Dermis microvascular lymphatic vessel endothelial cell (primary cell): ENCODE measurements at regions not wholly inside any gene's neighbourhood (a gene's known extent, or its start where the extent isn't known, plus 50 kb on each side); places are given as distances from the start of the nearest gene placed in this dataset.

Experiments used
- DNase-seq, 2 donors: peaks; one replicate each; pipeline versions ENCODE4 v3.0.0 to v3.0.0-alpha.2; 2010; ENCODE audit warnings: low read depth in 2 of 2

DNA sequence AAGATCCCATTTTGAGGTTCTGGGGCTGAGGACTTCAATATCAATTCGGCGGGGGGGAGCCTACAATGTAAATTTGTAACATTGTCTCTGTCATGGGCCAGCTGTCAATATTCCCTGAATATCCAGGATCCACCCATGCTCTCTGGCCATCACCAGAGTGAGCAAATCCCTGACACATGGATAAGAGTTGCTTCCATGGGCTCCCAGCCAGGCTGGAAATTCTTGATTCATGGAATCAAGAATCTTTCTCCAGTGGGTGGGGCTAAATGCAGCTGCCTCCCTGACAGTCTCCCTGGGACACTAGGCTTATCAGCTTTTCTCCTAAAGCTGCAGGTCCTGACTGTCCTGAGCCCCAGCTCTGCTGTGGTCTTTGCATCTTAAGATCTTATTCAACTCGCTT is 86.9 kb upstream of the IGLL5 start:
- no peak for DNase-seq

DNA sequence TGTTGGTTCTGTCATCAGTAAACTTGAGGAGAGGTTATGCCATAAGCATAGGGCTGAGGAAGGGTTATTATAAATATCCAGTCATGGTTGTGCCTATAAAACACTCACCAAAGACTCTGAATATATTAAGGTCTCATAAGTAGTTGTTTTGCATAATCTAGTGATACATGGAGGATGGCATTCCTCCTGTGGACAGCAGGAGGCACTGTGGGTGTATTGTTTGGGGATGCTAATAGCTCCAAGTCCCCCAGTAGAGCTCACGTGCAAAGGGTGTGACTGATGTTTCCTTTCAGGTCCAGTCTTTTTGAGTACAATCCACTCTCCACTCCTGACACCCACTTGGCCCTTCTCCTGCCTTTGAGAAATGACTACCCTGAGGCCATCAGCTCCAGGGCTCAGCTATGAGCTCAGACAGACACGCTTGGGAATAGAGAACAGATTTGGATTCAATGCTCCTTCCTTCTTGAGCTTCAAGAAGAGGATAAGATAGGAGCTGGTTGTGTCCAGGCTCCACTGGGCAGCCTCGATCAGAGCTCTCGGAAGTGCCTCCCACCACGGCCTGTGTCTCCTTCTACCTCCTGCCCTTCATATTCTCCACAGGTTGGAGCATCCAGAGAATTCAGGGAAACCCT is 85.2 kb upstream of the IGLL5 start:
- DNase-seq: no peak

DNA sequence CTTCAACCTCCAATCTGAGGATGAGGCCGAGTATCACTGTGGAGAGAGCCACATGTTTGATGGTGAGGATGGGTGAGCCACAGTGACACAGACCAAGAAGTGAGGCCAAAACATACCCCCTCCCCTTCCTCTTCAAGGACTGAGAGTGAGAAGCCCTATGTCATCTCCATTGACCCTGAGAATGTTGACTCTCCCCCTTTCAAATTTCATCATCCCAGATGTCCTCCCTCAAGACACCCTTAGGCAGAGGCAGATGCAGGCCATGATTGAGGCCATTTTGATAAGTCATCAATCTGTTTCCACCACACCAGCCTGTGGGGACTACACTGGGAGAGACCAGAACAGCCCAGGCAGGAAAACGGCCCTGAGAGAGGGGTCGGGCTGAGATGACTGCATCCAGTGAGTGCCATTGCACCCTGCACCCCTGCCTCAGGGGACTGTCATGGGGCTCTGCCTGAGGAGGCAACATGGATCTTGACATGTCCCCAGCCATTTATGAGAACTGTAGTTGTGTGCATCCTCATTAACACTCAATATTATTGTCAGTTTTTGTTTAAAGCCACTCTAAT is 84.2 kb upstream of the IGLL5 start:
- DNase-seq: no peak

DNA sequence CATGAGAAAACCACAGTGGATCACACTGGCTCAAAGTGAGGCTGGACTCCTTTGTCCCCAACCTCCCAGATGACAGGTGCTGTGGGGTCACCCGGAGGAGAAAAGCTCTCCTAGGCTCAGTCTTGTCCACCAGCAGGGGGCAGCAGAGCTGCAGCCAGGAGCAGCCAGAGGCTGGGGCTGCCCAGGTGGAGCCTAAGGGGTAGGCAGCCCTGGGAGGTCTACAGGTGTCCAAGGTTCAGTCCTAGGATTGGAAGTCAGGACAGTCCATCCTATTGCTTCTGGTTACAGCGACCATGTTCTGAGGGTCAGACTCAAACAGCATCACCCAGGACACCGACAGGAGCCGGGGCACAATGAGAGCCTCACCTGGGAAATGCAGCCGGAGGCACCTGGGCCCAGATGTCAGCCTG is 77.6 kb upstream of the IGLL5 start:
- DNase-seq: peak in 1 of 2 donors; percentile 54

DNA sequence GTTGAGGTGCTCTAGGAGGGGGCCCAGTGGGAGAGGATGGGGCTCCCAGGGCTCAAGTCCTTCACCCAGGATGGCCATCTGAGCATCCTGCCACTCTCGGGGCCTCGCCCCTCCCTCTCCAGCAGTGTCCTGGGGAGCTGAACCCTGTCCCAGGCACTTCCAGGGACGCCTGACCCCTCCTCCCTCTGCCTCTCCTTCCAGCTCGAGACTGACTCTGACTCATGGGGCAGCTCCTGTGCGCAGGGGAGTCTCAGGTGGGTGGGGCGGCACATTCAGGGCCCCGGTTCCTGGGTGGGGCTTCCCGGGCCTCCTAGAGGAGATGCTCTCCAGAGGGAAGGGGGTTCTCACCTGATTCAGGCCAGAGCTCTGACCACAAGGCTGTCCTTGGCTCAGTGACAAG is 77.1 kb upstream of the IGLL5 start:
- DNase-seq: no peak

DNA sequence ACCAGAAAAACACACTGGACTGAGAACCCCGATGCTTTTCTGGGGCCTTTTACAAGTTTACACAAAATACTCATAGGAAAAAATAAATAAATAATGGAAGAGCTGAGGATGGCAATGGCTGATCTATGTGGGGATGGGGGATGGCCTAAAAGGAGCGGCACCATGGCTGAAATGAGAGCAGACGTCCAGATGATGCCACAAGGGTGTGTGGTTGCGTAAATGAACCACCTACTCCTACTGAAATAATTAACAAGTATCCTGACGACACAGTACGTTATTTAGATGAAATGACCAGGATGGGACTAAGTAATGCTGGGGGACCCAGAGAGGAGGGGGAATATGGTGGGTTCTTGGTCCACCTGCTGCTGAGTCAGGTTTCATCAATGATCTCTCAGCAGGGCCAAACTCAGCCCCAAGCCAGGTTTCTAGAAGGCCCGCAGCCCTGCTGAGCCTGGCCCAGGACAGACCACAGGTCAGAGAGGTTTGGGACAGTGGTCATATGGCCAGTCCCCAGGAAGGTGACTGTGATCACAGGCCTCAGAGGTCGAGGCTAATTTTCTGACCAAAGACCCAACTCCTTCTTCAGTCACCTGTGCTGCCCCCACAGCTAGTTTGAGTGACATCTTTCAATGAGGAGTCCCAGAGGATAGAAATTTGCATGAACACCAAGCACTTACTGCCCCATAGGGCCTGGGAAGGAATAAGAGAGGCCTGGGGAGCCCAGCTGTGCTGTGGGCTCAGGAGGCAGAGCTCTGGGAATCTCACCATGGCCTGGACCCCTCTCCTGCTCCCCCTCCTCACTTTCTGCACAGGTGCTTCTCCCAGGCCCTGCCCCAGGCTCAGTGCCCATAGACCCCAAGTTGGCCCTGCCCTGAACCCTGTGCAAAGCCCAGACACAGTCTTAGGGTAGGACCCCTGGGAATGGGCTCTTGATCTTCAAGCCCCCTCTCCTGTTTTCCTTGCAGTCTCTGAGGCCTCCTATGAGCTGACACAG is 76.3 kb upstream of the IGLL5 start:
- no peak for DNase-seq

DNA sequence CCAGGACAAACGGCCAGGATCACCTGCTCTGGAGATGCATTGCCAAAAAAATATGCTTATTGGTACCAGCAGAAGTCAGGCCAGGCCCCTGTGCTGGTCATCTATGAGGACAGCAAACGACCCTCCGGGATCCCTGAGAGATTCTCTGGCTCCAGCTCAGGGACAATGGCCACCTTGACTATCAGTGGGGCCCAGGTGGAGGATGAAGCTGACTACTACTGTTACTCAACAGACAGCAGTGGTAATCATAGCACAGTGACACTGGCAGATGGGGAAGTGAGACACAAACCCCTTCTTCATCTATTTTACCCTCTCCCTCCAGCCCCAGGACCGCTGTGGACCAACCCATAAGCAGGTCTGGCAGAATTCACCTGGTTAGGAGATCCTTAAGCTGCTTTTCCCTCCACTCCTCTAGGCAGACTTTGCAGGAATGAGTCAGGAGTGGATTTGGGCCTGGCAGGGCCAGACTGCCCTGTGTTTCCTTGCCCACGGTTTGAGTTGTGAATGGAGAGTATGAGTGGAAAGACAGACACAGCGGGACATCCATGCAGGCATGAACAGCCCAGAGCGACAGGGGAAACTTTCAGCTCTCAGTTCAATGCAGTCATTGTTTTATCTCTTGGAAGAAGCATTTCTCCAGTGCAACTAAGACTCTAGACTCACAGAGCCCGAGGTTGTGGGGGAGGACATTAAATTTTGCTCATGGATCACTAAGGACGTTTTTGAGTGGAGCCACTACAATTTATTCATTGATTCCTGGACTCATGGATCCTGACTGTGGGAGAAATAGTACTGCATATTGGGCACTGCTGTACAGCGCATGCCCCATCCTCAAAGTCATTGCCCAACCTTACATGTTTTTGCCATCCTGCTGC is 75.3 kb upstream of the IGLL5 start:
- DNase-seq: no peak

DNA sequence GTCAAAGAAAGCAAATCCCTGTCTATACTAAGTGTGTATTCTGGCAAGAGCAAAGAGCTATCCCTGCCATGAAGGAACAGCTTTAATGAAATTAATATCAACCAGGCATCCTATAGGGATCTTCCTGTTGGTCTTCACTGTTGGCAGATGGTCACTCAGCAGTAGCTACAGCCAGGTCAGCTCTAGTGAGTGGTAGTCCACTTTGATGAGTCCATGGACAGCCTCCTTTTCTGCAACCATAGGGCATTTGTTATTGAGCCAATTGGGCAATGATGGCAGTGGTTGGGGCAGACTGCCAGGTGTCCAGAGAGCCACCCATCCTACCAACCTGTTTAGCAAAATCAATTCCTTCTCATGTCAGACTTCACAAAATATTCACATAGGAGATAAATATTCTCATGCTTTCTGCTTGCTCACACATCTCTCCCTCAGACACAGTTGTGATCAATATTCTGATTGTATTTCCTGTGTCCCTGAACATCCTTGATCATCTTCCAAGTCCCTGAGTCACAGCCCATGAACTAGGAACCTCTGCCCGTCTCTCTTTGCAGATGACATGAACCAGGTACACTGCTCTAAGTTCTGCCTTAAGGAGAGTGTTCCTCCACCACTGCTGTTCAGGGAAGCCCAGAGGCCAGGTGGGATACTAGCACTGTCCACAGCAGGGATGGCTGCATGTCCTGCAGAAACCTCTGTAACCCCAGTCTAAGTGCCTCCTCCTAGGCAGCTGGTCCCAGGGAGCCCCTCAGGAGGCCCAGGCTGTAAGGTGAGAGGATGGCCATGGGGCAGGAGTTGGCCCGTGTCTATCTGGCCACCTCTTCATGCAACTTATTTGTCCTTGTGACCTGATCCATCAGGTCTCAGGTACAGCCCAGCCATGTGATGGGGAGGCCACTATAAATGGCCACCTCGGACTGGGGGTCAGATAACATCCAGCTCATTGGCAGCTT is 74.2 kb upstream of the IGLL5 start:
- DNase-seq: no peak

DNA sequence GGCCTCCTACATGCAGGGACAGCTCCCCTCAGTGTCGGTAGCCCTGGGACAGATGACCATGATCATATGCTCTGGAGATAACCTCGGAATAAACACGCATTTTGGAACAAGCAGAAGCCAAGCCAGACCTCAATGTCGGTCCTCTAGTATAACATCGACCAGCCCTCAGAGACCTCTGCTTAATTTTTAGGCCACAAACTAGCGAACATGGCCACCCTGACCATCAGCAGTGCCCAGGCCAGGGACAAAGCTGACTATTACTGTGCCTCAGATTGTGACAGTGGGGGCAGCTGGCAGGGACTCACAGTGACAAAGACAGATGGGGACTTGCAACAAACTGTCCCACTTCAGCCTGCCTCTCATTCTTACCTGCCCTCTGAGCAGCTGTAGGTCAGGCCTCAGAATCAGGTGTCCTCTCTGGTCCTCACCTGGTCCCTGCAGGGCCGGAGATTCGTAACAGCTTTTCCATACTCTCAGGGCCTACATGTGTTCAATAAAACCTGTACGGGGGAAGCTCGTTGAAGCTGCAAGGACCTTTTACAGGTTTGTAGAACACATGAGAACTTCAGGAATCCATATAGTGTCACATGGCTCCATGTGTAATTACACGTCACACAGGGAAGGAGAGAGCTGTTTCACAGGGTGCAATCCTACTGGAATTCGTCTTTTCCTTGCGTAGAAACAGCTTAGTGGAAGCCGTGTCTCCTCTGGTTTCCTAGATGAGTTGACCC is 72.8 kb upstream of the IGLL5 start:
- DNase-seq: no peak

DNA sequence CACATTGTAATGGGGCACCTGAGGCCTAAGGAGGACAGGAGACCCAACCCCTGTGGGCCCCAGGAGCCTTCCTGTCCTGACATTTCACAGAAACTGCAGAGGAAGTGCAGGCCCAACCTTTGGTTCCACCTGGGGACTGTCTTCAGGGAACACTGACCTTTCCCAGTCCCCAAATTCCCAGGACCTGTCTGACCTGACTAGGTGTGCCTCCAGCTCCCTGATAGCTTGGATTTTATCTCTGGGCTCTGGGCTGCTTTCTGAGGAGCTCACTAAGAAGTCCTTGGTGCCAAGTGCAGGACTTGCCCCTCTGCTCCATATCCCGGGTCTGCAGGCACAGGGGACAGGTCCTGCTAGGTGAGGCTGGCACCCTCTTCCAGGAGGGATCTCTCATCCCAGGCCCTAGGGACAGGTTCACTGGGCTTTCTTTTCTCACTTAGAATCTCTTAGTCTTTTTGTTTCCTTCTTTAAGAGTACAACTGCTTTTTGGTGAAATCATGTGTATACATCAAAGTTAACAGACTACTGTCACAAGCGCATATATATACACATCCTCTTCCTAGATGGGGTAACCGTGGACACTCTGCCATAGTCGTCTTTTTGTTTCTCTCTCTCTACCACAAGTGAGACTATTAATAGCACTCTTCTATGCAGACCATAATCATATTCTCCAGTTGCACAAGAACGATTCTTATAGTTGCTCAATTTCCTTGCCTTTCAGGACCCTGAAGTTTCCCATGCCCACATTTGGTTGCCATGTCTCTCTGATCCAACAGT is 72.0 kb upstream of the IGLL5 start:
- no peak for DNase-seq

DNA sequence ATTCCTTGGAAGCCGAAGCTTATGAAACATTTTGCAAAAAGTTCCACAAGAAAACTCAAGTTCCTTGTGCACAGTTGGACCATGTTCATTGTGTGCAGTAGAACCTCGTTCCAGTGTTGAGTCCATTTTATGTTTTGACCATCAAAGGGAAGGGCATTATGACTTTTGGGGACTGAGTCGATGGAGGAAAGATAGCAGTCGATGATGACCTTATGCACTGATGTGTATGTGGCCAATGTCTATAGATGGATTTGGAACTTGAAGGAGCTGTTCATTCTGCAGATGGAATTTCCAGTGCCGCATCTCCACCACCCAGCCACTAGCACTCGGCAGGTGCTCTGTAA is 71.5 kb upstream of the IGLL5 start:
- DNase-seq: no peak

DNA sequence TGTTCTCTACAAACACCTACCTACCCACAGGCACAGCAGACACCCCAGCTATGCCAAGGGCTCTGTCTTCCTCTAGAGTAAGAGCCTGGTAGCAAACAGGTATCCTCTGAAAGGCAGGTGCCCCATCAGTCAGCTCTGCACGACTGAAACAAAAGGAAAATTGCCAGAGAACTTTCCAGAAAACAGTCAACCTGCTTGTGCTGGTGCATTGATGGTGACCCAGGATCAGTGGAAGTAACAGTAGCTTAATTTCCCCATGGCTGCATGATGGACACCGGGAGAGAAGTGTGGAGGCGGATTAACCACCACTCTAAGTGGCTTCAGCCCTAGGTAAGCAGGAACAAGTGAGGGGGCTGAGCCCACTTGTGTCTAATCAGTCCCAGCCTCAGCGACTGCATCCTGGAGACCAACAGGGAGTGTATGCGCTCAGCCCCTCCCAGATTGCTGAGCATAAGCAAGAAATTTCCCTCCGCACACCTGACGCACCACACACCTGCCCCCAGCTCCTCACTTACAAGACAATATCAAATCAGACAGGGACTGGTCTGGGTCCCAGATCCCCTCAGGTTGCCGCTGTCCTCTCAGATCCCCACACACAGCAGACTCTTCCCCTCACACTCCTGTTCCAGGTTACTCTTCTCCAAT is 70.7 kb upstream of the IGLL5 start:
- no peak for DNase-seq

DNA sequence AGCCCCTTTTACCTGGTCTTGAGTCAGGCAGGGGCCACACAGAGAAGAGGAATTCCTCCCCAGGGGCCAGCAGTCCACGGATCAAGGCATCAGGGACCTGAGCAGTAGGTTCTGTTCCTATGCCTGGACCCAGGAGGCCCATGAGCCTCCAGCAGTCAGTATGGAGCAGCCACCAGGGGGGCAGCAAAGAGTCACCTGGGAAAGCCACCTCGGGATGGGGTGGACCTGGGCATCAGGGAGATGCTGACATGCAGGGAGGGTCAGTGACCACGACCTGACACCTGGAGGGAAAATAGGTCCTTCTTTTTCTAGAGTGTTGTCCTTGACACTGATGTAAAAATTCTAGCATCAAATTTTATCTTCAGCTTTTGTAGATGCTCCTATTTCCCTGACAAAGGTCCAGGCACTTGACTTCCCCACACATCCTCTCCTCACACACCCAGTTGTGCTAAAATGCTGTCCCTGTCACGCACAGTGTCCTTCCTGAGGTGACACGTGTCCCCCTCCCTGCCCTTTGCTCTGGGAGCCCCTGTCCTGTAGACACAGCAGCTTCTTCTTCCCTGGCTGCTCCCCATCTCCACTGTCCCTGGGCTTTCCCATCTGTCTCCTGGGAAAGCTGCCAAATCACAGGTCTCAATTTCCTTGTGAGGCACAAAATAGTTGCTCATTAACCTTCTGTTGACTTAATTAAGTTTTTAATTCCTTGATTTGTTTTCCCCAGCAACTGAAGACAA is 70.0 kb upstream of the IGLL5 start:
- no peak for DNase-seq

DNA sequence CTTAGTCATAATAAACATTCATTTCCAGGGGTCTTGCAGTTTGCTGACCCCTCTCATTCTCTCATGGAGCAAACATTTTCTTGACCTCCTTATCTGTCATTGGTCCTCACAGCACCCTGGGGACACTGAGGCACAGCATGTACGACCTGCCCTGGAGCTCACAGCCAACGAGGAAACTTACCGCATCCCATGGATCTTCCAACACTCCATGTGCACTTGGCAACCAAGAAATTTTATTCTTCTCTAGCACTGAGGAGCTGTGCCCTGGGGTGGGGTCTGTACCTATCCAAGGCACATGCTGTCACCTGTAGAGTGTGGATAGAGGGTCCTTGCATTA is 69.4 kb upstream of the IGLL5 start:
- DNase-seq: no peak

DNA sequence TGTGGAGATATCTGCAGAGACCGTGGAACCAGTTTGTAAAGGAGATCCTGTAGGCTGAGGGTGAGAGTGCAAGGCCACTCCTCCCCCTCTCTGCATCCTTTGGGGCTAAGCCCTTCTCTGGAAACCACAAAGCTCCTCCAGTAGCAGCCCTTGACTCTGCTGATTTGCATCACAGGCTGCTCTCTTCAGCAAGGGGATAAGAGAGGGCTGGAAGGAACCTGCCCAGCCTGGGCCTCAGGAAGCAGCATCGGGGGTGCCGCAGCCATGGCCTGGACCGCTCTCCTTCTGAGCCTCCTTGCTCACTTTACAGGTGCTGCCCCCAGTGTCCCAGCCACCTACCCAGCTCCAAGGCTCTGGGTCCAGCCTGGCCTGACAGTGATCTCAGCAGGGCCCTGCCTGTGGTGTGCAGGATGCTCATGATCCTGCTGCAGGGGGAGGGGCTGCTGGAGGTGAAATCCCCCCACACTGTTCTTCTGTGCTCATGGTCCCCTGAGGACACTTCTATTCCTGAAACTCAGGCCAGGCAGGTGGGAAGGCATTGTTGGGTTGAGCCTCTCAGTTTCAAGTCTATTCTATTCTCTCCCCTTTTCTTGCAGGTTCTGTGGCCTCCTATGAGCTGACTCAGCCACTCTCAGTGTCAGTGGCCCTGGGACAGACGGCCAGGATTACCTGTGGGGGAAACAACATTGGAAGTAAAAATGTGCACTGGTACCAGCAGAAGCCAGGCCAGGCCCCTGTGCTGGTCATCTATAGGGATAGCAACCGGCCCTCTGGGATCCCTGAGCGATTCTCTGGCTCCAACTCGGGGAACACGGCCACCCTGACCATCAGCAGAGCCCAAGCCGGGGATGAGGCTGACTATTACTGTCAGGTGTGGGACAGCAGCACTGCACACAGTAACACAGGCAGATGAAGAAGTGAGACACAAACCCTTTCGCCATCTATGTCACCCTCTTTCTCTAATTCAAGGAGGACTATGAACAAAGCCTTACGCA is 68.5 kb upstream of the IGLL5 start:
- no peak for DNase-seq

DNA sequence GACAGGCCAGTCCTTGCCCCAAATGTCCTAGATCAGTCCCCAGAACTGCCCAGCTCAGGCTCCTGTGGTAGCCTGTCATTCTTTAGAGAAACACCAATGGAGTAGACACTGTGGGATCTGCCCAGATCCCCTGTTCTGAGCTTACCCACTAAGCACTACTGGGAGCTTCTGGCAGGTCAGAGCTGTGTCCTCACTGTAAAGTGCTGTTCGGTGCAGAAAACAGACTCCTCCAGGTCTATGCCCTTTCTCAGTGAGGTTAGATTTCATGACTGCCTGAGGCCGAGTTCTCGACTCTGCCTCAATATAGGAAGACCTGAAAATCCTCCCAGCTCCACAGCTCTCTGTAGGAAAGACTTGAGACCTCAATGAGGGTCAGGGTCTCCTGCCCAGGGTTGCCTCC is 67.5 kb upstream of the IGLL5 start:
- DNase-seq: no peak

DNA sequence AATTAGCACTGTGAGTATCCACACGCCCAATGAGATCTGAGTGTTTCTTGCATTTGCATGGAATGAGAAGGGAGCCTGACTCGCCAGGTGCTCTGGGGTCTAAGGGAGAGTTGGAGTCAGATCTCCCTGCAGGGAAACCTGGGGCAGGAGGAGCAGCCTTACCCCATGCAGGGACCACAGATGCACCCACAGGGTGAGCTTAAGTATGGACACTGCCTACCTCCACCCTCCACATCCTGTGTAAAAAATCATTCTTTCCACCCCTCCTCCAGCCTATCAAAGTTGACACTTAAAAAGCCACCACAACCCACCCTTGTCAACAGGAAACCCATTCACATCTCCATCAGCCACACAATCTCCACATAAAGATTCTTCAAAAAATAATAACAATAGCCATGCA is 67.0 kb upstream of the IGLL5 start:
- no peak for DNase-seq
